Breast epithelium (tissue), 4 donors: ENCODE measurements at regions not wholly inside any gene's neighbourhood (a gene's known extent, or its start where the extent isn't known, plus 50 kb on each side); places are given as distances from the start of the nearest gene placed in this dataset.

Source experiments
- DNase-seq, 2 donors: peaks; one replicate each; pipeline ENCODE4 v3.0.0-alpha.2; 2019; ENCODE audit warnings: low spot score in 2 of 2
- H3K27ac ChIP-seq, 2 donors: fragments of 200-600 bp; sonication (generic) in 1 of 2; one replicate each; pipeline ENCODE4 v1.5.1; 2016 to 2019; ENCODE audit warnings: mild to moderate bottlenecking in 1 of 2
- H3K27me3 ChIP-seq, 2 donors: fragments of 200-600 bp; sonication (generic) in 1 of 2; one replicate each; pipeline versions ENCODE4 v1.5.1 to v1.6.0; 2017 to 2019; ENCODE audit warnings: control low read depth in 1 of 2, mild to moderate bottlenecking in 1 of 2
- H3K36me3 ChIP-seq: fragments of 200-600 bp; one replicate; pipeline ENCODE4 v1.5.1; 2019
- H3K4me1 ChIP-seq, 2 donors: fragments of 200-600 bp; sonication (generic); one replicate each; pipeline ENCODE4 v1.5.1; 2016 to 2019; ENCODE audit warnings: control low read depth in 1 of 2
- H3K4me3 ChIP-seq, 3 donors: fragments of 200-600 bp; sonication (generic); 1 replicate in 2 of 3; 2 replicates in 1 of 3; pipeline ENCODE4 v1.5.1; 2016 to 2019; ENCODE audit warnings: mild to moderate bottlenecking in 3 of 3, moderate library complexity in 2 of 3
- H3K9me3 ChIP-seq, 2 donors: fragments of 200-600 bp; sonication (generic) in 1 of 2; one replicate each; pipeline ENCODE4 v1.5.1; 2016 to 2019; ENCODE audit warnings: control low read depth in 1 of 2
- CTCF ChIP-seq, 3 donors: fragments of 450-650 bp; IDR thresholded peaks; one replicate each; pipeline ENCODE4 v1.5.1; 2016 to 2017; ENCODE audit warnings: antibody characterized with exemption in 3 of 3, mild to moderate bottlenecking in 3 of 3, moderate library complexity in 3 of 3
- POLR2A ChIP-seq: fragments of 450-650 bp; IDR thresholded peaks from one replicate; pipeline ENCODE4 v1.6.1; 2016; ENCODE audit warnings: antibody characterized with exemption, mild to moderate bottlenecking, moderate library complexity
- POLR2AphosphoS5 ChIP-seq, 3 donors: sonication (generic); formaldehyde crosslinking; IDR thresholded peaks; one replicate each; pipeline ENCODE4 v1.6.1; 2017; ENCODE audit warnings: antibody characterized with exemption in 3 of 3
- intact Hi-C: fragments of 100-400 bp; cut with DNase I; formaldehyde crosslinking; loops from one replicate; pipeline ENCODE4 v1.15.1; 2023; ENCODE audit warnings: low total_unique reads

GRCh38 chr16:60274431-60275019, 1540.4 kb upstream of the GOT2 start:
- H3K4me1 ChIP-seq = no peaks in the 10 kb centered on the region
- intact Hi-C loops = no loop called here
- H3K36me3 ChIP-seq = no peaks in the 10 kb centered on the region
- H3K9me3 ChIP-seq = no peaks in the 10 kb centered on the region
- no peaks in the 10 kb centered on the region for H3K27me3 ChIP-seq
- no peak overlapping the region for H3K4me3 ChIP-seq
- DNase-seq = no peak
- H3K27ac ChIP-seq = no peak overlapping the region
- TF ChIP-seq CTCF (IDR thresholded peaks at IDR 0.05) = no peak
- TF ChIP-seq POLR2A = no peak
- no peak for TF ChIP-seq POLR2AphosphoS5 (IDR thresholded peaks at IDR 0.05)

GRCh38 chr16:60271781-60272180, 1537.7 kb upstream of the GOT2 start:
- Histone ChIP-seq H3K36me3 (no peaks in the 10 kb centered on the region), H3K4me1 (no peaks in the 10 kb centered on the region), H3K27me3 (no peaks in the 10 kb centered on the region), H3K9me3 (no peaks in the 10 kb centered on the region), H3K4me3 (no peak overlapping the region), H3K27ac (no peak overlapping the region)
- intact Hi-C loops = no loop called here
- no peak for TF ChIP-seq POLR2AphosphoS5 (IDR thresholded peaks at IDR 0.05)
- no peak for TF ChIP-seq CTCF (IDR thresholded peaks at IDR 0.05)
- no peak for TF ChIP-seq POLR2A
- no peak for DNase-seq

- DNase-seq = no peak
- Histone ChIP-seq H3K27me3 (no peaks in the 10 kb centered on the region), H3K4me1 (no peaks in the 10 kb centered on the region), H3K36me3 (no peaks in the 10 kb centered on the region), H3K27ac (no peak overlapping the region), H3K9me3 (no peaks in the 10 kb centered on the region), H3K4me3 (no peak overlapping the region)
- intact Hi-C loops = no loop called here
- TF ChIP-seq POLR2A (no peak), CTCF (IDR thresholded peaks at IDR 0.05) (no peak), POLR2AphosphoS5 (IDR thresholded peaks at IDR 0.05) (no peak)
Measured at GRCh38 chr16:60271025-60271771, 1537.1 kb upstream of the GOT2 start.

- intact Hi-C loops = no loop called here
- Histone ChIP-seq H3K4me1 (no peaks in the 10 kb centered on the region), H3K4me3 (no peak overlapping the region), H3K9me3 (no peaks in the 10 kb centered on the region), H3K27me3 (no peaks in the 10 kb centered on the region), H3K27ac (no peak overlapping the region), H3K36me3 (no peaks in the 10 kb centered on the region)
- TF ChIP-seq CTCF (IDR thresholded peaks at IDR 0.05) (no peak), POLR2AphosphoS5 (IDR thresholded peaks at IDR 0.05) (no peak), POLR2A (no peak)
- no peak for DNase-seq
Measured at GRCh38 chr16:60261425-60261824, 1527.3 kb upstream of the GOT2 start.

- H3K27ac ChIP-seq = no peak overlapping the region
- no peaks in the 10 kb centered on the region for H3K4me1 ChIP-seq
- TF ChIP-seq CTCF (IDR thresholded peaks at IDR 0.05) (no peak), POLR2A (no peak), POLR2AphosphoS5 (IDR thresholded peaks at IDR 0.05) (no peak)
- H3K4me3 ChIP-seq = no peak overlapping the region
- DNase-seq = no peak
- H3K9me3 ChIP-seq = no peaks in the 10 kb centered on the region
- H3K27me3 ChIP-seq = no peaks in the 10 kb centered on the region
- intact Hi-C loops = no loop called here
- no peaks in the 10 kb centered on the region for H3K36me3 ChIP-seq
Measured at GRCh38 chr16:60259956-60260355, 1525.8 kb upstream of the GOT2 start.
